Testis (tissue), 2 donors: ENCODE measurements at regions not wholly inside any gene's neighbourhood (a gene's known extent, or its start where the extent isn't known, plus 50 kb on each side); places are given as distances from the start of the nearest gene placed in this dataset.

Experiments
- CTCF ChIP-seq, 3 experiments: fragments of 450-650 bp in 2 of 3; fragments of 200-600 bp in 1 of 3; sonication (generic) in 1 of 3; IDR thresholded peaks; one replicate each; pipeline ENCODE4 v1.5.1; 2016 to 2019; ENCODE audit warnings: antibody characterized with exemption in 3 of 3, mild to moderate bottlenecking in 2 of 3, moderate library complexity in 1 of 3
- POLR2A ChIP-seq: fragments of 450-650 bp; IDR thresholded peaks from one replicate; pipeline ENCODE4 v1.6.1; 2017; ENCODE audit warnings: antibody characterized with exemption, mild to moderate bottlenecking, moderate library complexity

DNA sequence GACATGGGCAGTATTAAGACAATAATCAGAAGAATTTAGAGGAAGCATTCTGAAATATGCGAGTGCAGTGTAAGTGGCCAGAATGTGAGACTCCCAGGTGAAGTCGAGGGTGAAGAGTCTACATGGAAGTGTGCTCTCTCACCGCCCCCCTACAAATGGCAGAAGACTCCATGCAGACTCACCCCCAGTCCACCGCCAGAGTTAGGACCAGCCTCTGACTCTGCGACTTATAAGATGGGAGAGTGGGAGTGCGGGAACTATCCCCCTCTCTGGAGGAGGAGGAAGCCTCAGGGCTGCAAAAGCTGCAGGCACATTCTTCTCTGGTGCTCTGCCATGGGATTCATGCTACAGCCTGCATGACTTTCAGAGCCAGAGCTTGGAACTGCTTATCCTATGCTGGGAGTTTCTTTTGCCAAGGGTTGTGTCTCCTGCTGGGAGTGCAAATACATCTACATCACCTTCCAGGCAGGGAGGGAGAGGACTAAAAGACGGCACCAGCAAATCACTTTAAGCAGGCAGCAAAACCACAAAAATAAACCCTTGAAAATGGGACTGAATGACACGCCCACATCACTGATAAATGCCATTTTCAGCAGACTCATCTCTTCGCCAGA lies 206.7 kb upstream of the SULF2 start:
- no peak for TF ChIP-seq CTCF (IDR thresholded peaks at IDR 0.05)
- TF ChIP-seq POLR2A = no peak
